ENCODE measurements at regions not wholly inside any gene's neighbourhood (a gene's known extent, or its start where the extent isn't known, plus 50 kb on each side); places are given as distances from the start of the nearest gene placed in this dataset.

- DNase-seq (no peak), ATAC-seq (no peak)
- Histone ChIP-seq H3K27ac (no peak overlapping the region), H3K27me3 (ENCODE audit: low read depth) (peaks cover 20% of the 10 kb centered on the region), H3K9me3 (no peaks in the 10 kb centered on the region), H3K36me3 (no peaks in the 10 kb centered on the region), H3K4me3 (no peak overlapping the region), H3K4me1 (no peaks in the 10 kb centered on the region)
- intact Hi-C loops (cut with DNase I) = no loop called here
- no peak for TF ChIP-seq CTCF (IDR thresholded peaks at IDR 0.05)
Measured at GRCh38 chr1:18056545-18056944, 51.1 kb upstream of the IGSF21 start.

- Histone ChIP-seq H3K4me3 (no peak overlapping the region), H3K4me1 (no peaks in the 10 kb centered on the region), H3K27ac (no peak overlapping the region), H3K36me3 (no peaks in the 10 kb centered on the region), H3K9me3 (no peaks in the 10 kb centered on the region), H3K27me3 (ENCODE audit: low read depth) (peaks cover 20% of the 10 kb centered on the region)
- no peak for TF ChIP-seq CTCF (IDR thresholded peaks at IDR 0.05)
- DNase-seq (no peak), ATAC-seq (no peak)
- intact Hi-C loops (cut with DNase I) = no loop called here
Measured at GRCh38 chr1:18057623-18058022, 50.0 kb upstream of the IGSF21 start.
